ENCODE measurements at regions not wholly inside any gene's neighbourhood (a gene's known extent, or its start where the extent isn't known, plus 50 kb on each side); places are given as distances from the start of the nearest gene placed in this dataset.

GRCh38 chr9:34823778-34824177 is 113.8 kb upstream of the CCL21 start:
- Histone ChIP-seq H3K4me2 (ENCODE audit: insufficient read depth, insufficient read length, low read length) (no peak overlapping the region), H2BK120ac (ENCODE audit: low read depth, low read length, poor library complexity, severe bottlenecking) (no peak overlapping the region), H4K20me1 (ENCODE audit: control insufficient read depth, insufficient read depth, insufficient read length) (no peaks in the 10 kb centered on the region), H4K91ac (ENCODE audit: insufficient read length, low read depth, low read length) (no peak overlapping the region), H3T11ph (ENCODE audit: low read length) (no peak overlapping the region), H4K8ac (replicated peaks; ENCODE audit: insufficient read length, low read depth, low read length) (no peak overlapping the region), H3K27me3 (ENCODE audit: insufficient read depth, low read length) (no peaks in the 10 kb centered on the region), H3K27ac (ENCODE audit: insufficient read length, low read depth, low read length) (no peak overlapping the region), H3K9ac (ENCODE audit: extremely low read depth, insufficient read length, low read length) (no peak overlapping the region), H3K79me1 (ENCODE audit: insufficient read depth, low read depth, low read length, poor library complexity, severe bottlenecking) (no peaks in the 10 kb centered on the region), H3K79me2 (ENCODE audit: insufficient read depth, low read length) (no peaks in the 10 kb centered on the region), H3K56ac (ENCODE audit: insufficient read length, low read depth, low read length) (no peak overlapping the region), H3K9me3 (ENCODE audit: control insufficient read depth, low read depth, low read length) (no peaks in the 10 kb centered on the region), H4K5ac (ENCODE audit: insufficient read length, low read depth, low read length) (no peak overlapping the region), H3K18ac (ENCODE audit: insufficient read length, low read depth, low read length) (no peak overlapping the region), H2BK5ac (ENCODE audit: insufficient read length, low read length) (no peak overlapping the region), H3K14ac (ENCODE audit: insufficient read depth, low read length) (no peak overlapping the region), H2BK15ac (ENCODE audit: low read depth, low read length) (no peak overlapping the region), H3K23ac (ENCODE audit: insufficient read length, low read depth, low read length) (no peak overlapping the region), H3K4ac (ENCODE audit: low read depth, low read length) (no peak overlapping the region), H2BK20ac (ENCODE audit: low read depth, low read length, poor library complexity, severe bottlenecking) (no peak overlapping the region), H3K4me1 (ENCODE audit: insufficient read depth, low read length) (no peaks in the 10 kb centered on the region), H2BK12ac (ENCODE audit: insufficient read length, low read depth, low read length) (no peak overlapping the region), H2AK5ac (ENCODE audit: insufficient read length, low read length) (no peak overlapping the region), H3K23me2 (ENCODE audit: insufficient read length, low read depth, low read length, poor library complexity, severe bottlenecking) (no peaks in the 10 kb centered on the region), H2AFZ (ENCODE audit: low read length) (no peak overlapping the region)
- Mint-ChIP-seq H3K9me3 (peaks cover 16 to 29% of the 10 kb centered on the region in 2 experiments), H3K4me1 (no peaks in the 10 kb centered on the region), H3K4me3 (no peak overlapping the region), H3K27ac (no peak overlapping the region), H3K36me3 (ENCODE audit: insufficient read depth in 1 of 3, low read depth in 3 of 3) (no peaks in the 10 kb centered on the region), H3K27me3 (ENCODE audit: low read depth) (peaks cover 19% of the 10 kb centered on the region)
- no peak for TF ChIP-seq CTCF (conservative IDR thresholded peaks at IDR 0.05)
- no peak for DNase-seq
- no CpG with 5 or more reads among the region's 4 CpGs for WGBS (ENCODE audit: extremely low coverage, insufficient read length, low lambda C conversion rate)

All from H9 (cell line).